WERI-Rb-1 (cell line): ENCODE measurements at regions not wholly inside any gene's neighbourhood (a gene's known extent, or its start where the extent isn't known, plus 50 kb on each side); places are given as distances from the start of the nearest gene placed in this dataset.

Experiments used
- DNase-seq: peaks from one replicate; pipeline ENCODE4 v3.0.0-alpha.2; 2020
- H3K27ac ChIP-seq: fragments of 250-450 bp; sonication (Bioruptor Pico); 2 replicates; pipeline ENCODE4 v1.5.1; 2020; ENCODE audit warnings: mild to moderate bottlenecking, moderate library complexity
- H3K27me3 ChIP-seq: fragments of 250-450 bp; sonication (Bioruptor Pico); 2 replicates; pipeline ENCODE4 v1.5.1; 2021; ENCODE audit warnings: mild to moderate bottlenecking, low read depth, moderate library complexity; ENCODE audit not compliant: insufficient read depth, severe bottlenecking
- H3K36me3 ChIP-seq: fragments of 250-450 bp; sonication (Bioruptor Pico); 2 replicates; pipeline ENCODE4 v1.5.1; 2020; ENCODE audit warnings: mild to moderate bottlenecking, moderate library complexity
- H3K4me3 ChIP-seq: 2 replicates; pipeline ENCODE4 v1.5.1; 2011; ENCODE audit warnings: low read depth, mild to moderate bottlenecking, control low read depth, low read length
- H3K9me3 ChIP-seq: fragments of 250-450 bp; sonication (Bioruptor Pico); 2 replicates; pipeline ENCODE4 v1.5.1; 2021; ENCODE audit warnings: mild to moderate bottlenecking, moderate library complexity; ENCODE audit not compliant: severe bottlenecking
- TF ChIP-seq, protein P1 (sequence below): IDR thresholded peaks from 2 replicates; pipeline ENCODE4 v1.5.1; 2011; ENCODE audit warnings: low read depth, mild to moderate bottlenecking, control low read depth, inconsistent platforms, low read length

- no peaks in the 10 kb centered on the region for H3K27me3 ChIP-seq
- H3K36me3 ChIP-seq = no peaks in the 10 kb centered on the region
- no peak overlapping the region for H3K27ac ChIP-seq
- TF ChIP-seq, protein P1, sequence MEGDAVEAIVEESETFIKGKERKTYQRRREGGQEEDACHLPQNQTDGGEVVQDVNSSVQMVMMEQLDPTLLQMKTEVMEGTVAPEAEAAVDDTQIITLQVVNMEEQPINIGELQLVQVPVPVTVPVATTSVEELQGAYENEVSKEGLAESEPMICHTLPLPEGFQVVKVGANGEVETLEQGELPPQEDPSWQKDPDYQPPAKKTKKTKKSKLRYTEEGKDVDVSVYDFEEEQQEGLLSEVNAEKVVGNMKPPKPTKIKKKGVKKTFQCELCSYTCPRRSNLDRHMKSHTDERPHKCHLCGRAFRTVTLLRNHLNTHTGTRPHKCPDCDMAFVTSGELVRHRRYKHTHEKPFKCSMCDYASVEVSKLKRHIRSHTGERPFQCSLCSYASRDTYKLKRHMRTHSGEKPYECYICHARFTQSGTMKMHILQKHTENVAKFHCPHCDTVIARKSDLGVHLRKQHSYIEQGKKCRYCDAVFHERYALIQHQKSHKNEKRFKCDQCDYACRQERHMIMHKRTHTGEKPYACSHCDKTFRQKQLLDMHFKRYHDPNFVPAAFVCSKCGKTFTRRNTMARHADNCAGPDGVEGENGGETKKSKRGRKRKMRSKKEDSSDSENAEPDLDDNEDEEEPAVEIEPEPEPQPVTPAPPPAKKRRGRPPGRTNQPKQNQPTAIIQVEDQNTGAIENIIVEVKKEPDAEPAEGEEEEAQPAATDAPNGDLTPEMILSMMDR = no peak
- no peaks in the 10 kb centered on the region for H3K9me3 ChIP-seq
- no peak overlapping the region for H3K4me3 ChIP-seq
- no peak for DNase-seq
Measured at GRCh38 chr4:162323919-162324318, 160.1 kb upstream of the FSTL5 start.

DNA sequence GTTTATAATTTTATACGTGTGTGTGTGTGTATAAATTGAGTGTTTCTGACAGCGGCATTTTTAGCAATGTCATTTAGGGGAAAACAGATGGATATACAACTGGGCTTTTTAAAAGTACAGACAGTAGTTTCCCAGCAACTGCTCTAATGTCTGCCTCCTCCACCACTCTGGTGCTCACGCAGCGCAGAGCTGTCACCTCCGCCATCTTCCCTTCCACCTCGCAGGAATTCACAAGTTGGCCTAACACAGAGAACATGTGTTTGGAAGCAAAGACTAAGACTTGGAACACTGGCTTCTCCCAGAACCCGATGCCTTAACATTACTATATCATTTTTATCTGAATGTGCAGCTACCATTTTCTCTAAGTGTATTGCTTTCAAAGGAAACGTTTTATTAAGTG lies 158.3 kb upstream of the FSTL5 start:
- TF ChIP-seq, protein P1 = no peak
- no peaks in the 10 kb centered on the region for H3K9me3 ChIP-seq
- no peaks in the 10 kb centered on the region for H3K27me3 ChIP-seq
- no peaks in the 10 kb centered on the region for H3K36me3 ChIP-seq
- H3K4me3 ChIP-seq = no peak overlapping the region
- no peak overlapping the region for H3K27ac ChIP-seq
- no peak for DNase-seq

DNA sequence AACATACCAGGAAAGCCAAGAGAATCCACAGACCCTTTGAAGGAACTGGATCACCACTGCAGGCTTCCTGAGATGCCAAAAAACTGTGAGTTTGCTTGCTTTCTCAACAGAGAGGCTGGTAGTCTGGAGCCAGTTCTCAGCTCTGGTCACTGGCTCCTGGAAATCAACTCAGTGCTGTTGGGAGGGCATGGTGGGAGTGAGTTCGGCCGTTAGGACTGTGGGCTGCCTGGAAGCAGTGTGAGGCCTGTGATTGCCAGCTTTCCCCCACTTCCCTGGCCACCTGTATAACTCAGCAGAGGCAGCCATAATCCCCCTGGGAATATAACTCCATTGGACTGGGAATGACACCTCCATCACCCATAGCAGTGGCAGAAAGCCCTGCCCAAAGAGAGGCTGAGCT lies 122.0 kb upstream of the FSTL5 start:
- H3K27me3 ChIP-seq = no peaks in the 10 kb centered on the region
- no peaks in the 10 kb centered on the region for H3K36me3 ChIP-seq
- DNase-seq = no peak
- no peaks in the 10 kb centered on the region for H3K9me3 ChIP-seq
- TF ChIP-seq, protein P1 = no peak
- no peak overlapping the region for H3K4me3 ChIP-seq
- H3K27ac ChIP-seq = no peak overlapping the region

GRCh38 chr4:162282684-162283083 lies 118.9 kb upstream of the FSTL5 start:
- TF ChIP-seq, protein P1 = no peak
- no peaks in the 10 kb centered on the region for H3K36me3 ChIP-seq
- H3K27ac ChIP-seq = no peak overlapping the region
- H3K9me3 ChIP-seq = no peaks in the 10 kb centered on the region
- no peak overlapping the region for H3K4me3 ChIP-seq
- no peaks in the 10 kb centered on the region for H3K27me3 ChIP-seq
- no peak for DNase-seq

DNA sequence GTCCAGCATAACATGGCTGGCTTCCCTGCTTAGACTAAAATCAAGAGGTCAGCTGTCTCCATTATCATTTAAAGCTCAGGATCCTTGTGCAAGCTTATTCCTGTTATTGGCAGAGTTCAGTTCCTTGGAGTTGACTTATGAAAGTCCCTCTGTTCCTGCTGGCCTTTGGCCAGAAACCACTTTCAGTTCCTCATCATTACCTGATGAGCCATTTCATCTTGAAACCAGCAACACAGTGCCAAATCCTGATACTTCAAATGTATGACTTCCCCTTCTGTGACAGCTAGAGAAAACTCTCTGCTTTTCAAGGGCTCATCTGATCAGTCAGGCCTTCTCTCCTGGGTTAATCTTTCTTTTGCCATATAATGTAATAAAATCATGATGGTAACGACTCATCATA lies 110.6 kb upstream of the FSTL5 start:
- DNase-seq = no peak
- TF ChIP-seq, protein P1 = no peak
- no peaks in the 10 kb centered on the region for H3K27me3 ChIP-seq
- no peak overlapping the region for H3K27ac ChIP-seq
- H3K36me3 ChIP-seq = no peaks in the 10 kb centered on the region
- no peak overlapping the region for H3K4me3 ChIP-seq
- no peaks in the 10 kb centered on the region for H3K9me3 ChIP-seq

DNA sequence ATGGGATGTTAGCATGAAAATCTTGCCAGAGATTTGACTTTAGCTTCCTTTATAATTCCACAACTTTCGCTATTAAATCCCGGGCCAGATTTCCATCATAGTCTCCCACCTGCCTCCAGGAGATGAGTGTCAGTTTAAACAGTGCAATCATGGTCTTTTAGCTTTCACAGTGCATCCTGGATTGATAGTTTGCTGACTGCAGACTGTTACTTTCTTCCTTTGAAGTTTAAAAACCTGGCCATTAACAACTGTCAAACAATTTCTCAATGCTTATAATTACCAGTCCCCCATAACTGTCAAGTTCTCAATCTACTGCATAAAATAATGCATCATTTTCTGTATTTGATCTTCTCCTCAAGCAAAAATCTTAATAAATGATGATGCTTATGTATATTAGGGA lies 108.4 kb upstream of the FSTL5 start:
- Histone ChIP-seq H3K27ac (no peak overlapping the region), H3K9me3 (no peaks in the 10 kb centered on the region), H3K36me3 (no peaks in the 10 kb centered on the region), H3K4me3 (no peak overlapping the region), H3K27me3 (no peaks in the 10 kb centered on the region)
- no peak for DNase-seq
- TF ChIP-seq, protein P1 = no peak
